H1 (cell line): ENCODE measurements at regions not wholly inside any gene's neighbourhood (a gene's known extent, or its start where the extent isn't known, plus 50 kb on each side); places are given as distances from the start of the nearest gene placed in this dataset.
"Not testable (repeated sequence)": the region's sequence is repeated elsewhere in the genome, so short reads cannot be mapped to it uniquely, and the experiment has no call there.

Experiments
- CTCF ChIA-PET: fragments of 300-600 bp; sonication (Branson Sonifier 250); formaldehyde crosslinking; loops from one replicate; lab custom pipeline; 2021; ENCODE audit not compliant: partially characterized antibody; lab: Charles Lee
- POLR2A ChIA-PET: fragments of 300-600 bp; sonication (Branson Sonifier 250); formaldehyde crosslinking; loops from one replicate; lab custom pipeline; 2021; ENCODE audit warnings: inconsistent platforms; ENCODE audit not compliant: partially characterized antibody; lab: Charles Lee
- DNase-seq, 2 experiments: peaks; one replicate each; pipeline versions ENCODE4 v3.0.0 to v3.0.0-alpha.2; 2010 to 2022; ENCODE audit warnings: low spot score in 2 of 2, low read depth in 1 of 2, mixed read lengths in 1 of 2
- FAIRE-seq: peaks from 2 replicates; lab custom pipeline; 2011; peaks lifted over from hg19 to GRCh38; lab: Jason Lieb, UNC
- H2AFZ ChIP-seq: 2 replicates; pipeline ENCODE4 v1.8.1; 2012; ENCODE audit warnings: low read length, inconsistent platforms
- H2AK5ac ChIP-seq: 2 replicates; pipeline ENCODE4 v1.6.1; 2013; ENCODE audit warnings: low read depth, low read length
- H2BK120ac ChIP-seq: replicated peaks from 2 replicates; pipeline ENCODE3; 2013; ENCODE audit warnings: low read depth, low read length, inconsistent platforms
- H2BK12ac ChIP-seq: 2 replicates; pipeline ENCODE4 v1.6.1; 2013; ENCODE audit warnings: low read depth, low read length
- H2BK15ac ChIP-seq: 2 replicates; pipeline ENCODE4 v1.6.1; 2013; ENCODE audit warnings: low read length
- H2BK20ac ChIP-seq: 2 replicates; pipeline ENCODE4 v1.6.1; 2013; ENCODE audit warnings: low read length
- H2BK5ac ChIP-seq: 2 replicates; pipeline ENCODE4 v1.6.1; 2013; ENCODE audit warnings: low read depth, low read length
- H3K14ac ChIP-seq: 2 replicates; pipeline ENCODE4 v1.6.1; 2013; ENCODE audit warnings: inconsistent platforms; ENCODE audit not compliant: insufficient read length
- H3K18ac ChIP-seq: 2 replicates; pipeline ENCODE4 v1.6.1; 2013; ENCODE audit warnings: low read length; ENCODE audit errors: extremely low read depth
- H3K23ac ChIP-seq: 2 replicates; pipeline ENCODE4 v1.6.1; 2013; ENCODE audit warnings: inconsistent platforms; ENCODE audit not compliant: insufficient read length
- H3K23me2 ChIP-seq: 2 replicates; pipeline ENCODE4 v1.6.1; 2013; ENCODE audit warnings: low read depth, low read length
- H3K27ac ChIP-seq: 2 replicates; pipeline ENCODE4 v1.6.1; 2011; ENCODE audit warnings: low read depth, low read length, inconsistent platforms
- H3K27me3 ChIP-seq, 4 experiments: replicated peaks in 1 of 4; 1 replicate in 1 of 4; 2 replicates in 3 of 4; pipeline versions ENCODE4 v1.6.1 to v1.8.1; 2011 to 2013; ENCODE audit warnings: low read length in 3 of 4, mild to moderate bottlenecking in 3 of 4, inconsistent platforms in 2 of 4, mixed read lengths in 2 of 4, moderate library complexity in 1 of 4; ENCODE audit not compliant: control insufficient read depth in 3 of 4, insufficient read depth in 3 of 4; ENCODE audit errors: extremely low read depth in 1 of 4
- H3K36me3 ChIP-seq, 4 experiments: 2 replicates each; pipeline versions ENCODE4 v1.6.1 to v1.8.1; 2011 to 2013; ENCODE audit warnings: mild to moderate bottlenecking in 4 of 4, low read length in 3 of 4, moderate library complexity in 2 of 4, control low read depth in 1 of 4, inconsistent platforms in 1 of 4; ENCODE audit not compliant: insufficient read depth in 4 of 4, control insufficient read depth in 2 of 4
- H3K4ac ChIP-seq: replicated peaks from 2 replicates; pipeline ENCODE3; 2013; ENCODE audit warnings: low read length, low read depth, mixed read lengths, inconsistent platforms; ENCODE audit not compliant: insufficient read length
- H3K4me1 ChIP-seq, 4 experiments: replicated peaks in 1 of 4; 1 replicate in 1 of 4; 2 replicates in 3 of 4; pipeline versions ENCODE4 v1.6.1 to v1.8.1; 2011 to 2013; ENCODE audit warnings: low read length in 3 of 4, inconsistent platforms in 2 of 4, mixed read lengths in 1 of 4; ENCODE audit not compliant: insufficient read depth in 4 of 4, control insufficient read depth in 3 of 4
- H3K4me2 ChIP-seq, 2 experiments: 2 replicates each; pipeline versions ENCODE4 v1.6.1 to v1.8.1; 2011 to 2013; ENCODE audit warnings: low read depth in 2 of 2, low read length in 2 of 2, control low read depth in 1 of 2, inconsistent platforms in 1 of 2, mild to moderate bottlenecking in 1 of 2; ENCODE audit not compliant: insufficient read depth in 1 of 2
- H3K4me3 ChIP-seq, 4 experiments: fragments of 200-600, 300-600 bp in 1 of 4; sonication (generic), shearing (Covaris generic), sonication (Bioruptor Twin) in 1 of 4; 2 replicates each; pipeline versions ENCODE4 v1.5.1 to v1.8.1; 2011 to 2016; ENCODE audit warnings: low read length in 4 of 4, low read depth in 3 of 4, control low read depth in 2 of 4, inconsistent platforms in 2 of 4, mild to moderate bottlenecking in 2 of 4, mixed read lengths in 1 of 4, moderate library complexity in 1 of 4; ENCODE audit not compliant: insufficient read depth in 2 of 4; ENCODE audit errors: extremely low read depth in 1 of 4
- H3K56ac ChIP-seq: replicated peaks from 2 replicates; pipeline ENCODE3; 2013; ENCODE audit warnings: low read depth, mild to moderate bottlenecking, mixed read lengths, low read length, inconsistent platforms; ENCODE audit not compliant: insufficient read length
- H3K79me1 ChIP-seq: 2 replicates; pipeline ENCODE4 v1.6.1; 2013; ENCODE audit warnings: low read depth, low read length, control low read depth
- H3K79me2 ChIP-seq, 2 experiments: 2 replicates each; pipeline versions ENCODE4 v1.6.1 to v1.8.1; 2012 to 2013; ENCODE audit warnings: low read length in 2 of 2, mild to moderate bottlenecking in 2 of 2, inconsistent platforms in 1 of 2; ENCODE audit not compliant: insufficient read depth in 2 of 2, control insufficient read depth in 1 of 2
- H3K9ac ChIP-seq, 4 experiments: replicated peaks in 1 of 4; 1 replicate in 1 of 4; 2 replicates in 3 of 4; pipeline versions ENCODE4 v1.6.1 to v1.8.1; 2011 to 2013; ENCODE audit warnings: low read depth in 3 of 4, low read length in 3 of 4, control low read depth in 2 of 4, mild to moderate bottlenecking in 2 of 4, moderate library complexity in 2 of 4, inconsistent platforms in 1 of 4; ENCODE audit errors: extremely low read depth in 1 of 4
- H3K9me3 ChIP-seq, 2 experiments: 2 replicates each; pipeline versions ENCODE4 v1.6.1 to v1.8.1; 2012 to 2013; ENCODE audit warnings: mild to moderate bottlenecking in 2 of 2, moderate library complexity in 2 of 2, control low read depth in 1 of 2, inconsistent platforms in 1 of 2, low read depth in 1 of 2, low read length in 1 of 2, mixed read lengths in 1 of 2; ENCODE audit not compliant: insufficient read depth in 2 of 2
- H4K20me1 ChIP-seq, 2 experiments: replicated peaks in 1 of 2; 2 replicates each; pipeline versions ENCODE3 to v1.8.1; 2011 to 2013; ENCODE audit warnings: inconsistent platforms in 2 of 2, low read length in 2 of 2, mild to moderate bottlenecking in 1 of 2; ENCODE audit not compliant: insufficient read depth in 2 of 2, control insufficient read depth in 1 of 2
- H4K5ac ChIP-seq: 2 replicates; pipeline ENCODE4 v1.6.1; 2013; ENCODE audit warnings: low read length, low read depth, mixed read lengths, inconsistent platforms; ENCODE audit not compliant: insufficient read length
- H4K8ac ChIP-seq: 2 replicates; pipeline ENCODE4 v1.8.0; 2013; ENCODE audit warnings: mild to moderate bottlenecking, moderate library complexity, low read length, inconsistent platforms; ENCODE audit not compliant: insufficient read depth; ENCODE audit errors: extremely low read depth
- H4K91ac ChIP-seq: replicated peaks from 2 replicates; pipeline ENCODE3; 2013; ENCODE audit warnings: low read length, mixed read lengths, inconsistent platforms; ENCODE audit not compliant: insufficient read length
- WGBS, 2 experiments: shearing (Covaris generic) in 1 of 2; methylation state at CpG; one replicate each; pipeline versions ENCODE4 v1.1.6 to v1.1.7; 2013 to 2015; ENCODE audit warnings: low lambda C conversion rate in 2 of 2, mixed read lengths in 2 of 2, inconsistent platforms in 1 of 2, low coverage in 1 of 2, missing lambda C conversion rate in 1 of 2; ENCODE audit not compliant: insufficient replicate concordance in 2 of 2, insufficient coverage in 1 of 2, insufficient read length in 1 of 2; ENCODE audit errors: extremely low coverage in 1 of 2, missing lambda C conversion rate in 1 of 2; 5-methylcytosine and 5-hydroxymethylcytosine counted together

GRCh38 chr1:148392505-148392904 lies 90.6 kb downstream of the PPIAL4G start:
- H3K27ac ChIP-seq, H3K23ac ChIP-seq, H2BK5ac ChIP-seq, FAIRE-seq, H3K4me3 ChIP-seq, H3K4me1 ChIP-seq, H4K20me1 ChIP-seq, H3K56ac ChIP-seq, H3K4ac ChIP-seq, DNase-seq, H4K91ac ChIP-seq, H3K23me2 ChIP-seq, H3K79me1 ChIP-seq, H3K9me3 ChIP-seq, H4K8ac ChIP-seq, H3K14ac ChIP-seq, H2BK20ac ChIP-seq, H3K9ac ChIP-seq, H2BK12ac ChIP-seq, H3K36me3 ChIP-seq, H3K79me2 ChIP-seq, H2BK120ac ChIP-seq, H2AFZ ChIP-seq, H2BK15ac ChIP-seq, H3K27me3 ChIP-seq, H2AK5ac ChIP-seq, H3K18ac ChIP-seq, H3K4me2 ChIP-seq, H4K5ac ChIP-seq: not testable (repeated sequence)
- CTCF ChIA-PET = interaction anchor here (0.6 to 1.1 kb wide), 4 partner anchors 17 to 231 kb away, joined by 3 to 4 read pairs (median 3); no protein-coding TSS in a partner anchor
- WGBS, 2 experiments = 91% methylated on average over 2 of the region's 2 CpGs; no CpG with 5 or more reads in 1 of the 2 experiments
- POLR2A ChIA-PET = interaction anchor here (1.3 kb wide), 1 partner anchor 10 kb away, joined by 4 read pairs; no protein-coding TSS in a partner anchor

- not testable (repeated sequence) for H4K91ac ChIP-seq, H3K36me3 ChIP-seq, H3K4me1 ChIP-seq, H2BK15ac ChIP-seq, H3K9me3 ChIP-seq, H3K27me3 ChIP-seq, H3K79me2 ChIP-seq, H3K79me1 ChIP-seq, H3K4me2 ChIP-seq, H2AFZ ChIP-seq, H2AK5ac ChIP-seq, H2BK20ac ChIP-seq, H3K14ac ChIP-seq, H2BK12ac ChIP-seq, H3K4me3 ChIP-seq, H4K20me1 ChIP-seq, DNase-seq, H3K9ac ChIP-seq, H4K5ac ChIP-seq, H2BK5ac ChIP-seq, FAIRE-seq, H3K27ac ChIP-seq, H3K4ac ChIP-seq, H3K23me2 ChIP-seq, H2BK120ac ChIP-seq, H3K18ac ChIP-seq, H3K23ac ChIP-seq, H3K56ac ChIP-seq, H4K8ac ChIP-seq
- ChIA-PET POLR2A (interaction anchor here (1.4 kb wide), 1 partner anchor 11 kb away, joined by 4 read pairs; no protein-coding TSS in a partner anchor), CTCF (interaction anchor here (1.1 kb wide), 1 partner anchor 20 kb away, joined by 3 read pairs; no protein-coding TSS in a partner anchor)
- 87% methylated on average over 4 of the region's 4 CpGs; no CpG with 5 or more reads in 1 of the 2 experiments for WGBS, 2 experiments
Measured at GRCh38 chr1:148391323-148391722, 91.8 kb downstream of the PPIAL4G start.
